PC-9 (cell line): ENCODE measurements at regions not wholly inside any gene's neighbourhood (a gene's known extent, or its start where the extent isn't known, plus 50 kb on each side); places are given as distances from the start of the nearest gene placed in this dataset.

ENCODE experiments used
- BruUV-seq: library from RNA; stranded (reverse); fragments of 400-500 nt; replicated peaks from 2 replicates; lab custom pipeline; 2021; lab: Mats Ljungman, UMichigan
- CTCF ChIA-PET: fragments of 300-600 bp; sonication (Branson Sonifier 250); formaldehyde crosslinking; loops from one replicate; lab custom pipeline; 2022; ENCODE audit warnings: antibody characterized with exemption; lab: Charles Lee
- POLR2A ChIA-PET: fragments of 300-600 bp; sonication (Branson Sonifier 250); formaldehyde crosslinking; loops from one replicate; lab custom pipeline; 2022; ENCODE audit warnings: antibody characterized with exemption; ENCODE audit not compliant: unreplicated experiment; lab: Charles Lee
- DNase-seq, 2 experiments: peaks; one replicate each; pipeline versions ENCODE4 v3.0.0 to v3.0.0-alpha.2; 2015 to 2022; ENCODE audit warnings: mixed read lengths in 1 of 2
- H2AFZ ChIP-seq: fragments of 200-600 bp; sonication (generic); 2 replicates; pipeline ENCODE4 v1.8.1; 2017; ENCODE audit warnings: antibody characterized with exemption
- H3F3A ChIP-seq: fragments of 200-600 bp; sonication (generic); 2 replicates; pipeline ENCODE4 v1.8.1; 2017; ENCODE audit warnings: antibody characterized with exemption, mild to moderate bottlenecking, low read depth; ENCODE audit not compliant: insufficient read depth
- H3K27ac ChIP-seq: fragments of 200-600 bp; sonication (generic); 2 replicates; pipeline ENCODE4 v1.6.1; 2016; ENCODE audit warnings: mixed run types
- H3K27me3 ChIP-seq: fragments of 200-600 bp; sonication (generic); 2 replicates; pipeline ENCODE4 v1.6.1; 2016; ENCODE audit warnings: low read depth, mixed run types; ENCODE audit not compliant: insufficient read depth
- H3K36me3 ChIP-seq: fragments of 200-600 bp; sonication (generic); 2 replicates; pipeline ENCODE4 v1.6.1; 2016; ENCODE audit warnings: low read depth, mixed run types
- H3K4me1 ChIP-seq: fragments of 200-600 bp; sonication (generic); replicated peaks from 2 replicates; pipeline ENCODE4 v1.6.1; 2016; ENCODE audit warnings: mixed run types; ENCODE audit not compliant: insufficient read depth
- H3K4me2 ChIP-seq: fragments of 200-600 bp; sonication (generic); 2 replicates; pipeline ENCODE4 v1.6.1; 2017; ENCODE audit warnings: mixed run types
- H3K4me3 ChIP-seq: fragments of 200-600 bp; sonication (generic); 2 replicates; pipeline ENCODE4 v1.6.1; 2016; ENCODE audit warnings: mixed run types
- H3K79me2 ChIP-seq: fragments of 200-600 bp; sonication (generic); 2 replicates; pipeline ENCODE4 v1.6.1; 2017; ENCODE audit warnings: low read depth, mixed run types
- H3K9me2 ChIP-seq: fragments of 200-600 bp; sonication (generic); 2 replicates; pipeline ENCODE4 v1.8.1; 2017; ENCODE audit warnings: mild to moderate bottlenecking; ENCODE audit not compliant: insufficient read depth
- H3K9me3 ChIP-seq: fragments of 200-600 bp; sonication (generic); 2 replicates; pipeline ENCODE4 v1.8.1; 2016; ENCODE audit warnings: low read depth; ENCODE audit not compliant: insufficient read depth
- H4K20me1 ChIP-seq: fragments of 200-600 bp; sonication (generic); 2 replicates; pipeline ENCODE4 v1.8.1; 2017; ENCODE audit not compliant: insufficient read depth
- CTCF ChIP-seq: fragments of 200-600 bp; sonication (generic); conservative IDR thresholded peaks from 2 replicates; pipeline ENCODE4 v1.6.1; 2017; ENCODE audit warnings: mixed run types, antibody characterized with exemption, mild to moderate bottlenecking, moderate library complexity
- EZH2 ChIP-seq: fragments of 200-600 bp; sonication (generic); IDR thresholded peaks from 2 replicates; pipeline ENCODE4 v1.8.0; 2017; ENCODE audit warnings: antibody characterized with exemption, low read depth
- intact Hi-C: fragments of 100-400 bp; cut with micrococcal nuclease; formaldehyde crosslinking; loops from one replicate; pipeline ENCODE4 v1.10.0; 2022; ENCODE audit not compliant: unreplicated experiment

GRCh38 chr1:168799927-168800605 lies 71.1 kb upstream of the DPT start:
- POLR2A ChIA-PET = no interaction called here
- TF ChIP-seq CTCF = no peak
- no peak for TF ChIP-seq EZH2
- no peak overlapping the region for H2AFZ ChIP-seq
- BruUV-seq = no TSS peak
- no peaks in the 10 kb centered on the region for H3F3A ChIP-seq
- no peaks in the 10 kb centered on the region for H4K20me1 ChIP-seq
- H3K4me2 ChIP-seq = no peak overlapping the region
- no peaks in the 10 kb centered on the region for H3K36me3 ChIP-seq
- CTCF ChIA-PET = interaction anchor here (0.6 kb wide), 1 partner anchor 465 kb away, joined by 3 read pairs; no protein-coding TSS in a partner anchor
- no peak overlapping the region for H3K4me3 ChIP-seq
- no peaks in the 10 kb centered on the region for H3K79me2 ChIP-seq
- intact Hi-C loops = no loop called here
- H3K9me2 ChIP-seq = no peaks in the 10 kb centered on the region
- no peaks in the 10 kb centered on the region for H3K27me3 ChIP-seq
- no peak overlapping the region for H3K27ac ChIP-seq
- no peak for DNase-seq
- no peaks in the 10 kb centered on the region for H3K9me3 ChIP-seq
- peaks cover 7% of the 10 kb centered on the region; the same call in 1 of the 2 replicates for H3K4me1 ChIP-seq

- CTCF ChIA-PET = interaction anchor here (0.6 kb wide), 1 partner anchor 466 kb away, joined by 3 read pairs; no protein-coding TSS in a partner anchor
- H2AFZ ChIP-seq = no peak overlapping the region
- H3K4me2 ChIP-seq = no peak overlapping the region
- H3K36me3 ChIP-seq = no peaks in the 10 kb centered on the region
- DNase-seq = peak in 1 of 2 experiments; percentile 56
- no peak overlapping the region for H3K4me3 ChIP-seq
- no peak for TF ChIP-seq CTCF
- no peak for TF ChIP-seq EZH2
- no TSS peak for BruUV-seq
- peaks cover 7% of the 10 kb centered on the region; the same call in 1 of the 2 replicates for H3K4me1 ChIP-seq
- H4K20me1 ChIP-seq = no peaks in the 10 kb centered on the region
- intact Hi-C loops = no loop called here
- no peak overlapping the region for H3K27ac ChIP-seq
- POLR2A ChIA-PET = no interaction called here
- H3K9me2 ChIP-seq = no peaks in the 10 kb centered on the region
- H3K9me3 ChIP-seq = no peaks in the 10 kb centered on the region
- H3K27me3 ChIP-seq = no peaks in the 10 kb centered on the region
- H3K79me2 ChIP-seq = no peaks in the 10 kb centered on the region
- no peaks in the 10 kb centered on the region for H3F3A ChIP-seq
Observed at GRCh38 chr1:168801032-168801745, 72.2 kb upstream of the DPT start.

GRCh38 chr1:168803806-168804510 lies 75.0 kb upstream of the DPT start:
- no peaks in the 10 kb centered on the region for H3F3A ChIP-seq
- TF ChIP-seq EZH2 (no peak), CTCF (no peak)
- no peak overlapping the region for H3K27ac ChIP-seq
- H3K79me2 ChIP-seq = no peaks in the 10 kb centered on the region
- ChIA-PET POLR2A (no interaction called here), CTCF (no interaction called here)
- no TSS peak for BruUV-seq
- peaks cover 7% of the 10 kb centered on the region; the same call in 1 of the 2 replicates for H3K4me1 ChIP-seq
- DNase-seq = no peak
- no peaks in the 10 kb centered on the region for H3K27me3 ChIP-seq
- no peak overlapping the region for H3K4me3 ChIP-seq
- H2AFZ ChIP-seq = no peak overlapping the region
- H4K20me1 ChIP-seq = no peaks in the 10 kb centered on the region
- intact Hi-C loops = no loop called here
- no peaks in the 10 kb centered on the region for H3K36me3 ChIP-seq
- H3K4me2 ChIP-seq = no peak overlapping the region
- no peaks in the 10 kb centered on the region for H3K9me3 ChIP-seq
- H3K9me2 ChIP-seq = no peaks in the 10 kb centered on the region; the same call in 1 of the 2 replicates
